Hippocampal formation (tissue), 2 donors: ENCODE measurements at regions not wholly inside any gene's neighbourhood (a gene's known extent, or its start where the extent isn't known, plus 50 kb on each side); places are given as distances from the start of the nearest gene placed in this dataset.
"Not testable (repeated sequence)": the region's sequence is repeated elsewhere in the genome, so short reads cannot be mapped to it uniquely, and the experiment has no call there.

ENCODE experiments used
- DNase-seq, 2 donors: peaks; one replicate each; lab custom pipeline; 2025; lab: John Stamatoyannopoulos, UW

- DNase-seq = no peak
Observed at GRCh38 chr13:61138857-61139256, 276.8 kb downstream of the PCDH20 start.

GRCh38 chr13:61136515-61136914 is 279.1 kb downstream of the PCDH20 start:
- DNase-seq = no peak

- no peak for DNase-seq
Observed at GRCh38 chr13:61136093-61136492, 279.6 kb downstream of the PCDH20 start.

DNA sequence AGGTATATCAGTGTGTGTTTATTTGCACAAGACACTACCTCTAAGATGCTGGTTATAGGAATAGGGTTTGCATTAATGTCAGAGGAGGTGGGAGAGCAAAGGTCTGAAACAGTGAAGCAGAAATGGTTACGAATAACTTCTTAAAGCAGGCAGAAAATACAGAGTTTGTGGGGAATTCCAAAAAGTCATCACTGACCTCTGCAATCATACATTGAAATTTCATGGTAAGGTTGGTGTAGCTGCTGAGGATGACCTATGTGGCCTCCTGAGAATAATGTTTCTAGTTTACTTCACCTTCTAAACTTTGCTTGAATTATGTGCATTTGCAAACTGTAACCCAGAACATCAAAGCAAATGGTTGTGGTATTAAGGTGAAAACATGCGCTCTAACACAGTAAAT is 280.1 kb downstream of the PCDH20 start:
- DNase-seq = no peak

- DNase-seq = no peak
Observed at GRCh38 chr13:61128850-61129645, 286.6 kb downstream of the PCDH20 start.

DNA sequence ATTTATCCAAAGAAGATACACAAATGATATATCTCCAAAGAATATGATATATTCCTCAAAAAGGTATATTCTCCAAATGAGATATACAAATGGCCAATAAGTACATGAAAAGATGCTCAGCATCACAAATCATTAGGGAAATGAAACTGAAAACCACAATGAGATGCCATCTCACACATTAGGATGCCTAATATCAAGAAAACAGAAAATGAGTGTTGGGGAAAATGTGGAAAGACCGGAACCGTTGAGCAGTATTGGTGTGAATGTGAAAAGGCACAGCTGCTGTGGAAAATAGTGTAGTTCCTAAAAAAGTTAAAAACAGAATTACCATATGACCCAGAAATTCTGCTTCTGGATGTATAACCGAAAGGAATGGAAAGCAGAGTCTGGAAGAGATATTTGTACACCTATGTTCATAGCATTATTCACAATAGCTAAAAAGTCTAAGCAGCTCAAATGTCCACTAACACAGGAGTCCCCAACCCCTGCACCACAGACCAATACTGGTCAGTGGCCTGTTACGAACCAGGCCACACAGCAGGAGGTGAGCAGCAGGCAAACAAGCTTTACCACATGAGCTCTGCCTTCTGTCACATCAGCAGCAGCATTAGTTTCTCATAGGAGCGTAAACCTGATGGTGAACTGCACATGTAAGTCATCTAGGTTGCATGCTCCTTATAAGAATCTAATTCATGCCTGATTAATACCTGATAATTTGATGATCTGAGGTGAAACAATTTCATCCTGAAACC is 291.9 kb downstream of the PCDH20 start:
- DNase-seq = no peak

DNA sequence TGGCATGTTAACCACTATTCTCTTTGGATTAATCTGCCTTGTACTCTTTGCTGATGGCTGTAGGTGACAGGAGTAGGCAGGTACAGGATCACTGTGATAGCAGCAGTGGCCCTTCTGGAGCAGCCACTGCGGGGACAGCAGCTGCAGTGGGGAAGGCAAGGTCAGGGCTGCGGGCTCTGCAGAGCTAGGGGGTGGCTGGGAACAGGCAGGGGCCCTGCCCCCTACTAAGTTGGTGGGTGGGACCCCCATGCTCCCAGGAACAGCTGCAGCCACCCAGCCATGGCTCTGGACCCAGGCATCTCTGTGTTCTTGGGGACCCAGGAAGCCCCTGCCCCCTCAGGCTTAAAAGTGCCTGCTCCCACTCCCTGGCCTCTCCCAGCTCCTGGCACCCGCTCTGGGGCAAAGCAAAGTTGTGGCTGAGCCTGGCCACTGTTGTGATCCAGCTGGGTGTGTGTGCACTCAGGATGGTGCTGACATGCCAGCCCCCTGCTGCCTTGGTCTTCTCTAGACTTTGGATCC is 302.4 kb downstream of the PCDH20 start:
- no peak for DNase-seq

DNA sequence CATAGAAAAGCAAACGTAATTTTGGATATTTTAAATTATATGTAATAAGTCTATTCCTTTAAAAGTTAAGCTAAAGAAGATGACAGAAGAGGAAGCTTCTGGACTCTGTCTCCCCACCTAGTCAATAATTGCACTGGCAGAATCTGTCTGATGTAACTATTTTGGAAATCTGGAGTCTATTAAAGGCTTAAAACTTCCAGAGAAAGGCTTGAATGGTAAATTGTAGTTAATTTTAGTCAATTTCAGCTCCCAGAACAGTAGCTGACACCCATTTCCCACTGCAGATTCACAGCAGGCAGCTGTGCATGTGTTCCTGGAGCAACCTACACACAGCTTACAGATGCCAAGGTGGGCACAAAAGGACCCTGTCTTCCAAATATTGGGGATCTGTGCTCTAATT is 304.1 kb downstream of the PCDH20 start:
- DNase-seq = no peak

GRCh38 chr13:61110732-61111131 is 304.9 kb downstream of the PCDH20 start:
- DNase-seq = no peak

GRCh38 chr13:61109741-61110140 is 305.9 kb downstream of the PCDH20 start:
- DNase-seq = no peak

DNA sequence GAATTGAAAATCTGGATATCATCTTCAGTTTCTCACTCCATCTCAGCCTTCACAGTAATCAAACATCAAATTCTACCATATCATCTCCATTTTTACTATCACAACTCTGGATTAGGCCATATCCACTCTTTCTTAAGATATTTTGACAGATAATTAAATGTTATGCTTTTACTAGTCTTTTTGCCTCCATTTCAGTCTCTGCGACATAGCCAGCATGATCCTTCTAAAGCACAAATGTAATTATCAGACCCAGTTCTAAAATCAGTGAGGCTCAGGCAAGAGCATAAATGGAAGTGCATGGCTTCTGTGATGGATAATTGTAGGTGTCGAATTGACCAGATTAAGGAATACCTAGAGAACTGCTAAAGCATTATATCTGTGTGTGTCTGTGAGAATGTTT is 307.7 kb downstream of the PCDH20 start:
- DNase-seq = no peak

- no peak for DNase-seq
Observed at GRCh38 chr13:61095885-61096284, 319.8 kb downstream of the PCDH20 start.

- DNase-seq = no peak
Observed at GRCh38 chr13:61094865-61095264, 320.8 kb downstream of the PCDH20 start.

- not testable (repeated sequence) for DNase-seq
Observed at GRCh38 chr13:61089894-61090293, 325.8 kb downstream of the PCDH20 start.

DNA sequence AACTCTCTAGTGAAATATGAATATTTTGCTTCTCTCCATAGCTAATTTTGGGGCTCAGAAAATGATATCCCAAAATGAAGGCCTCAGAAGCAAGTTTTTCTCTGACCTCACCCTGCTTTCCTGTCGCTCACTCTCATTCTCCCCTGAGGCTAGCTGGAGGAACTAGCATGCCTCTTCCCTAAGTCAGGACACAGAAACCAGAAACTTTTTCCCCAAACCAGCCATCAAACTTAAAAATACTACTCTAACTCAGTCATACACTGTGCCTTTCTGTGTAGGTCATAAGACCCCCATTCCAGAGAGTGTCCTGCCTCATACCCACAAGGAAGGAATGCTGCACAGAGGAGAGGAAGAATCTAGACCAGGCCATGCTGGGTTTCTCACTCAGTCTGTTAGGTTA is 329.6 kb downstream of the PCDH20 start:
- DNase-seq = no peak

DNA sequence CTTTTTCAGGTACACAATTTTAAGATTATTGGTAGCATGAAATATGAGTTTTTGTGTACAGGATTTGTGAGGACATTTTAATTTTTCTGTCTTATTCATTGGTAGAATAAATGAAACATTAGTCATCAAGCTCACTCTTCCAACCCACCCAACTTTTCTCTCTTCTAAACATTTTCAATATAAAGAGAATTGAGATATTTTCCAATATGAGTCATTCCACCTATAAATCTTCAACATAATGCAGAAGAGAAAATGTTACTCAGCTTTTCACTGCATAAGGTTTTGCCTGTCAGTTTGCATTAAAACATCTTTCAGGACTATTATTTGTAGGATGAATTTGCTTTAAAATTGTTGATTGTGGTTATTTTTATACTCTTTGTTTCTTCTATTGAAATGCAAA is 330.7 kb downstream of the PCDH20 start:
- DNase-seq = no peak

- DNase-seq = no peak
Observed at GRCh38 chr13:61078976-61079770, 336.5 kb downstream of the PCDH20 start.

GRCh38 chr13:61052175-61052574 is 363.5 kb downstream of the PCDH20 start:
- DNase-seq = no peak

DNA sequence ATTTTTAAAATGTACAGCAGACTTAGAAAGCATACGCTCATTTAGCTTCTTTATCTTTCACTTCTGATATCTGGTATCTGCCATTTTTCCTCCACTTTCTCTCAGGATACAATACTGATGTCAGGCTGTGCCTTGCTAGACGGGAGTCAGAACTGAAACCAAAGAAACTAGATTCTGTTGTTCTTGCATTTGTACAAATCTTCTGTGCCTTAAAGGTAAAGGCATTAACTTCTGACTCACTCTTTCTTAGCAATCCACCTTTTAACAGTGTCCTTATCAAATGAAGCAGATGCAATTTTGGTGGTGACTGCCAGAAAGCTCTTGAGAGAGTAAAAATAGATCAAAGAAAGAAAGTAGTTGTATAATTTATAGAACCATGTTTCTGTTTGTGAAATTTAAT is 370.4 kb downstream of the PCDH20 start:
- no peak for DNase-seq

DNA sequence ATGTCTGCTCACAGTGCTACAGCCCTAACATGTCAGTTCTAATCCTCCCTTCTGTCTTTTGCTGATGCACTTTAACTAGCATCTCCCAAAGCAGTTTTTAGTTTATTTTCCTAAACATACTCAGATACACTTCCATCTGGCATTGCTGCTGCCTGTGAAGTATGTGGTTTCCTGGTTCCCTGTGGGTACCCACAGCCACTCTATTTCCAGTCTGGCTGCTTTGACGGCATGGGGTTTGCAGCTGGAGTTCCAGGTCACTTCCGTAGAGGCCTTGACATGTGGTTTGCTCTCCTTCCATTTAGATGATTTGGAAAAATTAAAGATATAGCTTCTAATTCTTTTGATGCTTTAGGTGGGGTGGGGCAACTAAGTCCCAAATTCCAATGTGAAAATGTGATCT is 375.5 kb downstream of the PCDH20 start:
- no peak for DNase-seq

DNA sequence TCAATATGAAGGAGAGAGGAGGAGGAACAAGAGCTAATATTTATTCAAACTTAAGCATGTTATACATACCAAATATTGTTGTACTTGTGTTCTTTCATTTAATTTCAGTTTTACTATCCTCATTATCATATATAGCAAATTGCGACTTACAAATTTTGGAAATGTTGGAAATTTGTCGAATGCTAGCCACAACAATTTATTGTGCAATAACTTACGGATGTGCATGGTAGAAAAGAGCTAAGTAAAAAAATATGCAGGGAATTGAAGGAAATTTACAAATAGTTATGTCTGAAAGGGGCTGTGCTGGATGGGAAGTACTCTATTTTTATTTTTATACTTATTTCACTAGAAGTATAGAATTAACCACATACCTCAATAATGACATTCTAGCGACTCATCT is 376.3 kb downstream of the PCDH20 start:
- DNase-seq = no peak

DNA sequence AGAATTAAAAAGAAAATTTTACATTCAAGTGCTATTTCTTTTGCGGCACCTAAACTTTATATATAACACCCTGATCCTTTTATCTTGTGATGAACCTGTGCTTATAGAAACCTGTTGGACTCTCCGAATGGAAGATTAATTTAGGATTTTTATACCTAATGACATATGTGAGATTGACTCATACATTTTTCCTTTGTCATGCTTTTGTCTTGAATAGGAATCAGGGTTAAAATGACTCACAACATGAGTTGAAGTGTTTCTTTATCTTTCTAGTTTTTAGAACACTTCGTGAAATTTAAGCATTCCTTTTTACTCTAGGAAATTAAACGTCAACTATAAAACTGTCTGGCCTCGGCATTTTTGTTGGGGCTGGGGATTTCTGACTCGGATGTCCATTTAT is 378.9 kb downstream of the PCDH20 start:
- no peak for DNase-seq
